ENCODE measurements at regions not wholly inside any gene's neighbourhood (a gene's known extent, or its start where the extent isn't known, plus 50 kb on each side); places are given as distances from the start of the nearest gene placed in this dataset.

- TF ChIP-seq CTCF (conservative IDR thresholded peaks at IDR 0.05; ENCODE audit: low read length), result no peak
- no peak for TF ChIP-seq EZH2phosphoT487 (IDR thresholded peaks at IDR 0.05; ENCODE audit: borderline replicate concordance, low read depth, low read length)
Observed at GRCh38 chr1:235004840-235005391, 123.7 kb downstream of the TOMM20 start.

Measured in OCI-LY7 (cell line).